ENCODE measurements at regions not wholly inside any gene's neighbourhood (a gene's known extent, or its start where the extent isn't known, plus 50 kb on each side); places are given as distances from the start of the nearest gene placed in this dataset.

DNA sequence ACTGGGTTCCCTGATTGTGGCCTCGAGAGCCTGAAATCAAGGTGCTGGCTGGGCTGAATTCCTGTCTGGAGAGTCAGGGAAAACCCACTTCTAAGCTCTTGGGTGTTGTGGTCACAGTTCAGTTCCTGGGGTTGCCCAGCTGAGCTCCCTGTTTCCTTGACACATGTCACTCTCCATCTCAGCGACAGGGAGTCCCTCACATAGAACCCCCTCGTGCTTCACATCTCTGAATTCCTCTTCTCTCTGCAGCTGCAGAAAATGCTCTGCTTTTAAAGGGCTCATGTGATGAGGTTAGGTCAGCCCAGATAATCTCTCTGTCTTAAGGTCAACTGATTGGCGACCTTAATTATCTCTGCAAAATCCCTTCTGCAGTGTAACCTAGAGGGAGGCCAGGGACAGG is 53.5 kb upstream of the NFIL3 start:
- TF ChIP-seq, protein P1, sequence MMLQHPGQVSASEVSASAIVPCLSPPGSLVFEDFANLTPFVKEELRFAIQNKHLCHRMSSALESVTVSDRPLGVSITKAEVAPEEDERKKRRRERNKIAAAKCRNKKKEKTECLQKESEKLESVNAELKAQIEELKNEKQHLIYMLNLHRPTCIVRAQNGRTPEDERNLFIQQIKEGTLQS (IDR thresholded peaks at IDR 0.05), result no peak
- TF ChIP-seq YY1 (IDR thresholded peaks at IDR 0.05) (no peak), RAD21 (IDR thresholded peaks at IDR 0.05) (no peak), GABPA (IDR thresholded peaks at IDR 0.05 in 1 of 2, conservative IDR thresholded peaks at IDR 0.05 in 1 of 2) (no peak), JUND (IDR thresholded peaks at IDR 0.05) (no peak), TAF1 (conservative IDR thresholded peaks at IDR 0.05) (no peak)
- TF ChIP-seq, protein P2, sequence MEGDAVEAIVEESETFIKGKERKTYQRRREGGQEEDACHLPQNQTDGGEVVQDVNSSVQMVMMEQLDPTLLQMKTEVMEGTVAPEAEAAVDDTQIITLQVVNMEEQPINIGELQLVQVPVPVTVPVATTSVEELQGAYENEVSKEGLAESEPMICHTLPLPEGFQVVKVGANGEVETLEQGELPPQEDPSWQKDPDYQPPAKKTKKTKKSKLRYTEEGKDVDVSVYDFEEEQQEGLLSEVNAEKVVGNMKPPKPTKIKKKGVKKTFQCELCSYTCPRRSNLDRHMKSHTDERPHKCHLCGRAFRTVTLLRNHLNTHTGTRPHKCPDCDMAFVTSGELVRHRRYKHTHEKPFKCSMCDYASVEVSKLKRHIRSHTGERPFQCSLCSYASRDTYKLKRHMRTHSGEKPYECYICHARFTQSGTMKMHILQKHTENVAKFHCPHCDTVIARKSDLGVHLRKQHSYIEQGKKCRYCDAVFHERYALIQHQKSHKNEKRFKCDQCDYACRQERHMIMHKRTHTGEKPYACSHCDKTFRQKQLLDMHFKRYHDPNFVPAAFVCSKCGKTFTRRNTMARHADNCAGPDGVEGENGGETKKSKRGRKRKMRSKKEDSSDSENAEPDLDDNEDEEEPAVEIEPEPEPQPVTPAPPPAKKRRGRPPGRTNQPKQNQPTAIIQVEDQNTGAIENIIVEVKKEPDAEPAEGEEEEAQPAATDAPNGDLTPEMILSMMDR (IDR thresholded peaks at IDR 0.05; ENCODE audit: low read depth, low read length, missing input control), result no peak
- TF ChIP-seq, protein P3, sequence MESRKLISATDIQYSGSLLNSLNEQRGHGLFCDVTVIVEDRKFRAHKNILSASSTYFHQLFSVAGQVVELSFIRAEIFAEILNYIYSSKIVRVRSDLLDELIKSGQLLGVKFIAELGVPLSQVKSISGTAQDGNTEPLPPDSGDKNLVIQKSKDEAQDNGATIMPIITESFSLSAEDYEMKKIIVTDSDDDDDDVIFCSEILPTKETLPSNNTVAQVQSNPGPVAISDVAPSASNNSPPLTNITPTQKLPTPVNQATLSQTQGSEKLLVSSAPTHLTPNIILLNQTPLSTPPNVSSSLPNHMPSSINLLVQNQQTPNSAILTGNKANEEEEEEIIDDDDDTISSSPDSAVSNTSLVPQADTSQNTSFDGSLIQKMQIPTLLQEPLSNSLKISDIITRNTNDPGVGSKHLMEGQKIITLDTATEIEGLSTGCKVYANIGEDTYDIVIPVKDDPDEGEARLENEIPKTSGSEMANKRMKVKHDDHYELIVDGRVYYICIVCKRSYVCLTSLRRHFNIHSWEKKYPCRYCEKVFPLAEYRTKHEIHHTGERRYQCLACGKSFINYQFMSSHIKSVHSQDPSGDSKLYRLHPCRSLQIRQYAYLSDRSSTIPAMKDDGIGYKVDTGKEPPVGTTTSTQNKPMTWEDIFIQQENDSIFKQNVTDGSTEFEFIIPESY (IDR thresholded peaks at IDR 0.05), result no peak
